Astrocyte (in vitro differentiated cells and primary cell): ENCODE measurements at regions not wholly inside any gene's neighbourhood (a gene's known extent, or its start where the extent isn't known, plus 50 kb on each side); places are given as distances from the start of the nearest gene placed in this dataset.
A peak's percentile ranks its signal among the peaks of the same experiment; 100 is the strongest.

Source experiments
- DNase-seq: peaks from one replicate; pipeline ENCODE4 v3.0.0-alpha.2; 2010; ENCODE audit warnings: low read depth
- FAIRE-seq: peaks from 2 replicates; lab custom pipeline; 2011; peaks lifted over from hg19 to GRCh38; lab: Jason Lieb, UNC
- H2AFZ ChIP-seq: 2 replicates; pipeline ENCODE4 v1.6.0; 2012; ENCODE audit warnings: low read depth, low read length, inconsistent platforms
- H3K27ac ChIP-seq: 2 replicates; pipeline ENCODE4 v1.5.1; 2011; ENCODE audit warnings: low read depth, low read length, inconsistent platforms
- H3K27me3 ChIP-seq: 2 replicates; pipeline ENCODE4 v1.6.0; 2011; ENCODE audit warnings: low read length, inconsistent platforms; ENCODE audit not compliant: insufficient read depth
- H3K36me3 ChIP-seq: 2 replicates; pipeline ENCODE4 v1.5.1; 2011; ENCODE audit warnings: low read length, inconsistent platforms; ENCODE audit not compliant: insufficient read depth
- H3K4me1 ChIP-seq: 2 replicates; pipeline ENCODE4 v1.5.1; 2011; ENCODE audit warnings: low read length, inconsistent platforms; ENCODE audit not compliant: insufficient read depth
- H3K4me2 ChIP-seq: 2 replicates; pipeline ENCODE4 v1.6.0; 2012; ENCODE audit warnings: low read length, inconsistent platforms
- H3K4me3 ChIP-seq: 2 replicates; pipeline ENCODE4 v1.5.1; 2011; ENCODE audit warnings: low read depth, mild to moderate bottlenecking, low read length, inconsistent platforms; ENCODE audit not compliant: insufficient read depth
- H3K79me2 ChIP-seq: 2 replicates; pipeline ENCODE4 v1.6.0; 2012; ENCODE audit warnings: mild to moderate bottlenecking, low read length, inconsistent platforms; ENCODE audit not compliant: insufficient read depth
- H3K9ac ChIP-seq: 2 replicates; pipeline ENCODE4 v1.6.0; 2012; ENCODE audit warnings: mild to moderate bottlenecking, low read length, inconsistent platforms
- H3K9me3 ChIP-seq: 2 replicates; pipeline ENCODE4 v1.5.1; 2012; ENCODE audit warnings: low read depth, mild to moderate bottlenecking, low read length, inconsistent platforms; ENCODE audit not compliant: insufficient read depth
- H4K20me1 ChIP-seq: 2 replicates; pipeline ENCODE4 v1.6.0; 2012; ENCODE audit warnings: low read length, inconsistent platforms; ENCODE audit not compliant: insufficient read depth
- H3K27ac Mint-ChIP-seq: one replicate; pipeline ENCODE4 v1.8.0; 2021; ENCODE audit warnings: mild to moderate bottlenecking, mixed read lengths; ENCODE audit not compliant: unreplicated experiment
- H3K27me3 Mint-ChIP-seq: one replicate; pipeline ENCODE4 v1.8.0; 2021; ENCODE audit warnings: low read depth, mixed read lengths; ENCODE audit not compliant: unreplicated experiment
- H3K36me3 Mint-ChIP-seq: one replicate; pipeline ENCODE4 v1.8.0; 2021; ENCODE audit warnings: low read depth, mixed read lengths; ENCODE audit not compliant: unreplicated experiment
- H3K4me1 Mint-ChIP-seq: one replicate; pipeline ENCODE4 v1.8.0; 2021; ENCODE audit warnings: low read depth, mixed read lengths; ENCODE audit not compliant: unreplicated experiment
- H3K4me3 Mint-ChIP-seq: one replicate; pipeline ENCODE4 v1.8.0; 2021; ENCODE audit warnings: mild to moderate bottlenecking, moderate library complexity, mixed read lengths; ENCODE audit not compliant: unreplicated experiment
- H3K9me3 Mint-ChIP-seq: one replicate; pipeline ENCODE4 v1.8.0; 2021; ENCODE audit warnings: mild to moderate bottlenecking, mixed read lengths; ENCODE audit not compliant: unreplicated experiment
- CTCF ChIP-seq: IDR thresholded peaks from 2 replicates; pipeline ENCODE4 v1.5.1; 2011; ENCODE audit warnings: low read depth, mild to moderate bottlenecking, inconsistent platforms, low read length, moderate library complexity; ENCODE audit not compliant: insufficient read depth
- EZH2 ChIP-seq: IDR thresholded peaks from 2 replicates; pipeline ENCODE4 v1.6.1; 2012; ENCODE audit warnings: mild to moderate bottlenecking, low read length, inconsistent platforms; ENCODE audit not compliant: insufficient read depth

- Histone ChIP-seq H3K9ac (no peak overlapping the region), H3K27me3 (no peaks in the 10 kb centered on the region), H3K4me1 (no peaks in the 10 kb centered on the region), H3K36me3 (no peaks in the 10 kb centered on the region), H3K27ac (no peak overlapping the region), H3K9me3 (no peaks in the 10 kb centered on the region), H3K4me3 (no peak overlapping the region), H3K4me2 (no peak overlapping the region), H3K79me2 (no peaks in the 10 kb centered on the region), H2AFZ (no peak overlapping the region), H4K20me1 (no peaks in the 10 kb centered on the region)
- FAIRE-seq = no peak
- H3K36me3 Mint-ChIP-seq = no peaks in the 10 kb centered on the region
- H3K27ac Mint-ChIP-seq = no peak overlapping the region
- H3K9me3 Mint-ChIP-seq = no peaks in the 10 kb centered on the region
- TF ChIP-seq EZH2 = no peak
- no peak for TF ChIP-seq CTCF
- H3K27me3 Mint-ChIP-seq = no peaks in the 10 kb centered on the region
- peaks cover 2% of the 10 kb centered on the region for H3K4me1 Mint-ChIP-seq
- DNase-seq = peak; percentile 44
- no peak overlapping the region for H3K4me3 Mint-ChIP-seq
Measured at GRCh38 chr3:22450786-22451400, 699.9 kb upstream of the ZNF385D start.

- Histone ChIP-seq H3K27me3 (no peaks in the 10 kb centered on the region), H3K36me3 (no peaks in the 10 kb centered on the region), H3K4me2 (no peak overlapping the region), H3K4me1 (no peaks in the 10 kb centered on the region), H3K9me3 (no peaks in the 10 kb centered on the region), H3K27ac (no peak overlapping the region), H3K79me2 (no peaks in the 10 kb centered on the region), H4K20me1 (no peaks in the 10 kb centered on the region), H2AFZ (no peak overlapping the region), H3K4me3 (no peak overlapping the region), H3K9ac (no peak overlapping the region)
- H3K4me3 Mint-ChIP-seq = no peak overlapping the region
- FAIRE-seq = no peak
- no peak overlapping the region for H3K27ac Mint-ChIP-seq
- no peaks in the 10 kb centered on the region for H3K27me3 Mint-ChIP-seq
- no peak for DNase-seq
- H3K9me3 Mint-ChIP-seq = no peaks in the 10 kb centered on the region
- TF ChIP-seq CTCF = no peak
- TF ChIP-seq EZH2 = no peak
- H3K36me3 Mint-ChIP-seq = no peaks in the 10 kb centered on the region
- peaks cover 2% of the 10 kb centered on the region for H3K4me1 Mint-ChIP-seq
Measured at GRCh38 chr3:22451501-22451900, 700.5 kb upstream of the ZNF385D start.

- no peak overlapping the region for H2AFZ ChIP-seq
- H4K20me1 ChIP-seq = no peaks in the 10 kb centered on the region
- Mint-ChIP-seq H3K27ac (no peak overlapping the region), H3K27me3 (no peaks in the 10 kb centered on the region), H3K4me1 (peaks cover 2% of the 10 kb centered on the region), H3K4me3 (no peak overlapping the region), H3K36me3 (no peaks in the 10 kb centered on the region), H3K9me3 (no peaks in the 10 kb centered on the region)
- H3K4me1 ChIP-seq = no peaks in the 10 kb centered on the region
- no peaks in the 10 kb centered on the region for H3K27me3 ChIP-seq
- no peaks in the 10 kb centered on the region for H3K79me2 ChIP-seq
- no peaks in the 10 kb centered on the region for H3K36me3 ChIP-seq
- H3K9ac ChIP-seq = no peak overlapping the region
- FAIRE-seq (no peak), DNase-seq (no peak)
- no peaks in the 10 kb centered on the region for H3K9me3 ChIP-seq
- H3K4me2 ChIP-seq = no peak overlapping the region
- H3K27ac ChIP-seq = no peak overlapping the region
- no peak for TF ChIP-seq CTCF
- no peak for TF ChIP-seq EZH2
- H3K4me3 ChIP-seq = no peak overlapping the region
Measured at GRCh38 chr3:22453906-22454535, 703.0 kb upstream of the ZNF385D start.
